ENCODE measurements at regions not wholly inside any gene's neighbourhood (a gene's known extent, or its start where the extent isn't known, plus 50 kb on each side); places are given as distances from the start of the nearest gene placed in this dataset.

DNA sequence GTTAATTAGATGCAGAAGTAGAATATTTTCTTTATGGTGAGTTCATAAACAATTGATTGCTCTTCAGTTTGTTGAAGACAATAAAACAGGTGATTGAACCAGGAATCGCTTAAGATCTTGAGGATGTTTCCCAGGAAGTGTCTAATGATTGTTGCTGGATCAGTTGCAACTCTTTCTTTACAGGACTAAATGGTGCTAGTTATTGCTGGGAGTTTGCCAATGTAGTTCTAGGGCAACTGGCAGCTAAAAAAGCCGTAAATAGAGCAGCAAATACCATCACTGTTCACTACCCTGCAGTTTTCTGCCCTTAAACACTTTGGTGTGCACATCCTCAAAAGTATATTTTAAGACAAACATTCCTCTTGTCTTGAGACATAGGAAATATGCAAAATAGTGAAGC is 119.2 kb upstream of the ANK3 start:
- no peak for TF ChIP-seq EGR1 (conservative IDR thresholded peaks at IDR 0.05)
- no peak for TF ChIP-seq RBM25 (IDR thresholded peaks at IDR 0.05; ENCODE audit: low read depth, low read length, severe bottlenecking)
